Brain microvascular endothelial cell (primary cell): ENCODE measurements at regions not wholly inside any gene's neighbourhood (a gene's known extent, or its start where the extent isn't known, plus 50 kb on each side); places are given as distances from the start of the nearest gene placed in this dataset.

Experiments
- DNase-seq: peaks from one replicate; pipeline ENCODE4 v3.0.0-alpha.2; 2020
- H3K27ac ChIP-seq: fragments of 250-450 bp; sonication (Bioruptor Pico); 2 replicates; pipeline ENCODE4 v1.5.1; 2020; ENCODE audit warnings: mild to moderate bottlenecking, moderate library complexity
- H3K27me3 ChIP-seq: fragments of 250-450 bp; sonication (Bioruptor Pico); replicated peaks from 2 replicates; pipeline ENCODE4 v1.5.1; 2020; ENCODE audit warnings: mild to moderate bottlenecking
- H3K36me3 ChIP-seq: fragments of 250-450 bp; sonication (Bioruptor Pico); replicated peaks from 2 replicates; pipeline ENCODE4 v1.5.1; 2020; ENCODE audit warnings: mild to moderate bottlenecking
- H3K4me3 ChIP-seq: 2 replicates; pipeline ENCODE4 v1.5.1; 2011; ENCODE audit warnings: low read depth, mild to moderate bottlenecking, control low read depth, low read length, moderate library complexity
- CTCF ChIP-seq: IDR thresholded peaks from 2 replicates; pipeline ENCODE4 v1.5.1; 2011; ENCODE audit warnings: low read depth, mild to moderate bottlenecking, moderate library complexity, low read length, control low read depth, inconsistent platforms; ENCODE audit errors: missing control alignments
- in situ Hi-C: cut with HindIII; loops from 2 replicates; pipeline ENCODE4 v1.10.0; 2017; ENCODE audit warnings: low sequenced_read_pairs, low pct_ligation_motif_present

GRCh38 chr13:99120751-99121150, 79.9 kb upstream of the UBAC2 start:
- Histone ChIP-seq H3K27me3 (no peaks in the 10 kb centered on the region), H3K36me3 (no peaks in the 10 kb centered on the region), H3K27ac (no peak overlapping the region), H3K4me3 (no peak overlapping the region)
- no peak for DNase-seq
- TF ChIP-seq CTCF: no peak
- in situ Hi-C loops: no loop called here

GRCh38 chr13:99122171-99122570, 78.5 kb upstream of the UBAC2 start:
- no peak for DNase-seq
- no peaks in the 10 kb centered on the region for H3K27me3 ChIP-seq
- in situ Hi-C loops: no loop called here
- no peak overlapping the region for H3K4me3 ChIP-seq
- H3K36me3 ChIP-seq: no peaks in the 10 kb centered on the region
- TF ChIP-seq CTCF: no peak
- no peak overlapping the region for H3K27ac ChIP-seq

- TF ChIP-seq CTCF: no peak
- Histone ChIP-seq H3K27ac (no peak overlapping the region), H3K4me3 (no peak overlapping the region), H3K27me3 (no peaks in the 10 kb centered on the region), H3K36me3 (no peaks in the 10 kb centered on the region)
- in situ Hi-C loops: no loop called here
- peak; percentile 38 for DNase-seq
These were observed 77.3 kb upstream of the UBAC2 start for GRCh38 chr13:99123101-99124045.

- Histone ChIP-seq H3K4me3 (no peak overlapping the region), H3K27me3 (no peaks in the 10 kb centered on the region), H3K27ac (no peak overlapping the region), H3K36me3 (no peaks in the 10 kb centered on the region)
- in situ Hi-C loops: no loop called here
- TF ChIP-seq CTCF: no peak
- no peak for DNase-seq
These were observed 76.6 kb upstream of the UBAC2 start for GRCh38 chr13:99124046-99124400.

- H3K27ac ChIP-seq: peak overlapping the region; percentile 12
- no peaks in the 10 kb centered on the region for H3K36me3 ChIP-seq
- H3K4me3 ChIP-seq: no peak overlapping the region
- in situ Hi-C loops: no loop called here
- DNase-seq: peak; percentile 41
- TF ChIP-seq CTCF: no peak
- no peaks in the 10 kb centered on the region for H3K27me3 ChIP-seq
These were observed 75.8 kb upstream of the UBAC2 start for GRCh38 chr13:99124794-99125316.
